K562 (cell line): ENCODE measurements at regions not wholly inside any gene's neighbourhood (a gene's known extent, or its start where the extent isn't known, plus 50 kb on each side); places are given as distances from the start of the nearest gene placed in this dataset.

ENCODE experiments used
- ATAC-seq: fragments of 200-7000 bp; cut with Tn5 transposase; 3 replicates; pipeline ENCODE4 v1.9.1; 2020; ENCODE audit warnings: moderate library complexity
- BruUV-seq: library from RNA; stranded (reverse); fragments of 400-500 nt; replicated peaks from 2 replicates; lab custom pipeline; 2021; lab: Mats Ljungman, UMichigan
- CTCF ChIA-PET: fragments of 300-600 bp; formaldehyde crosslinking; extraction: SDS; loops from one replicate; lab custom pipeline; 2021; ENCODE audit warnings: low intra/inter-chr PET ratio; lab: Yijun Ruan, JAX
- POLR2A ChIA-PET: fragments of 300-600, 350-650 bp; sonication (Branson Sonifier 250); formaldehyde crosslinking; extraction: SDS; loops from one replicate; lab custom pipeline; 2021; ENCODE audit warnings: antibody characterized with exemption, inconsistent platforms; lab: Yijun Ruan, JAX
- DNase-seq, 4 experiments: peaks; one replicate each; pipeline versions ENCODE4 v3.0.0 to v3.0.0-alpha.2; 2011 to 2018; ENCODE audit warnings: low spot score in 3 of 4, mixed read lengths in 3 of 4; ENCODE audit errors: extremely low read depth in 1 of 4
- FAIRE-seq: peaks from 2 replicates; lab custom pipeline; 2011; peaks lifted over from hg19 to GRCh38; lab: Jason Lieb, UNC
- H2AFZ ChIP-seq: 2 replicates; pipeline ENCODE4 v1.6.0; 2011; ENCODE audit warnings: low read depth, low read length, control low read depth, inconsistent platforms
- H3K27ac ChIP-seq: fragments of 200-600 bp; 3 replicates; pipeline ENCODE4 v1.8.0; 2011; ENCODE audit warnings: low read depth, mild to moderate bottlenecking, control low read depth, inconsistent platforms, low read length, moderate library complexity, mixed read lengths; ENCODE audit errors: extremely low read depth
- H3K27me3 ChIP-seq, 2 experiments: fragments of 300-600 bp in 1 of 2; 2 replicates in 1 of 2; 3 replicates in 1 of 2; pipeline versions ENCODE4 v1.6.0 to v1.8.0; 2011; ENCODE audit warnings: inconsistent platforms in 2 of 2, low read length in 2 of 2, mild to moderate bottlenecking in 1 of 2, mixed read lengths in 1 of 2, moderate library complexity in 1 of 2; ENCODE audit not compliant: control insufficient read depth in 2 of 2, insufficient read depth in 2 of 2
- H3K36me3 ChIP-seq: fragments of 300-600 bp; 3 replicates; pipeline ENCODE4 v1.8.0; 2011; ENCODE audit warnings: mild to moderate bottlenecking, low read length, inconsistent platforms; ENCODE audit not compliant: control insufficient read depth, insufficient read depth
- H3K4me1 ChIP-seq, 2 experiments: fragments of 200-600 bp in 1 of 2; replicated peaks in 1 of 2; 2 replicates in 1 of 2; 3 replicates in 1 of 2; pipeline versions ENCODE4 v1.5.1 to v1.8.0; 2011; ENCODE audit warnings: inconsistent platforms in 2 of 2, low read length in 2 of 2, mild to moderate bottlenecking in 1 of 2, mixed read lengths in 1 of 2, moderate library complexity in 1 of 2; ENCODE audit not compliant: control insufficient read depth in 2 of 2, insufficient read depth in 2 of 2
- H3K4me2 ChIP-seq: 2 replicates; pipeline ENCODE4 v1.6.1; 2011; ENCODE audit warnings: low read length, control low read depth, inconsistent platforms, mixed read lengths; ENCODE audit not compliant: insufficient read depth
- H3K4me3 ChIP-seq: fragments of 200-600 bp; sonication (generic), shearing (Covaris generic); 2 replicates; pipeline ENCODE4 v1.5.1; 2016; ENCODE audit warnings: control low read depth, inconsistent platforms
- H3K79me2 ChIP-seq: fragments of 200-600 bp; 3 replicates; pipeline ENCODE4 v1.8.0; 2011; ENCODE audit warnings: low read length, inconsistent platforms; ENCODE audit not compliant: control insufficient read depth, insufficient read depth
- H3K9ac ChIP-seq, 2 experiments: 2 replicates each; pipeline versions ENCODE4 v1.6.0 to v1.6.1; 2011; ENCODE audit warnings: low read depth in 2 of 2, low read length in 2 of 2, control low read depth in 1 of 2, inconsistent platforms in 1 of 2, mild to moderate bottlenecking in 1 of 2, mixed read lengths in 1 of 2; ENCODE audit not compliant: insufficient read depth in 1 of 2
- H3K9me1 ChIP-seq: one replicate; pipeline ENCODE4 v1.6.0; 2011; ENCODE audit warnings: inconsistent platforms, mild to moderate bottlenecking, low read length, moderate library complexity; ENCODE audit not compliant: control insufficient read depth, insufficient read depth
- H3K9me3 ChIP-seq: replicated peaks from 2 replicates; pipeline ENCODE4 v1.5.1; 2011; ENCODE audit warnings: low read depth, low read length, inconsistent platforms; ENCODE audit not compliant: control insufficient read depth, insufficient read depth
- H4K20me1 ChIP-seq: replicated peaks from 2 replicates; pipeline ENCODE4 v1.6.1; 2011; ENCODE audit warnings: low read length, inconsistent platforms, mixed read lengths; ENCODE audit not compliant: control insufficient read depth, insufficient read depth
- ARID2 ChIP-seq: fragments of 450-650 bp; IDR thresholded peaks from 2 replicates; pipeline ENCODE4 v1.6.1; 2017; ENCODE audit warnings: antibody characterized with exemption, mild to moderate bottlenecking
- BRF1 ChIP-seq: IDR thresholded peaks from 3 replicates; pipeline ENCODE4 v1.6.1; 2011; ENCODE audit warnings: borderline replicate concordance, mild to moderate bottlenecking; ENCODE audit not compliant: insufficient read length; ENCODE audit errors: extremely low read depth
- CHCHD3 ChIP-seq: fragments of 250-450 bp; sonication (Bioruptor Pico); IDR thresholded peaks from 2 replicates; pipeline ENCODE4 v2.1.2; 2022; ENCODE audit warnings: mild to moderate bottlenecking
- ELF4 ChIP-seq: fragments of 450-650 bp; formaldehyde crosslinking; IDR thresholded peaks from 2 replicates; pipeline ENCODE4 v1.4.0; 2022; ENCODE audit warnings: missing genetic modification characterization
- FOXA1 ChIP-seq: fragments of 450-650 bp; IDR thresholded peaks from 2 replicates; pipeline ENCODE4 v1.6.1; 2016; ENCODE audit warnings: mild to moderate bottlenecking, borderline replicate concordance
- KAT2B ChIP-seq: IDR thresholded peaks from one replicate; pipeline ENCODE4 v1.6.1; 2012; ENCODE audit warnings: low read depth, mild to moderate bottlenecking, control low read depth, inconsistent platforms, low read length, moderate library complexity
- KDM2B ChIP-seq: fragments of 250-450 bp; sonication (Bioruptor Pico); IDR thresholded peaks from 2 replicates; pipeline ENCODE4 v1.8.0; 2021; ENCODE audit warnings: mild to moderate bottlenecking, moderate library complexity
- KLF16 ChIP-seq: IDR thresholded peaks from 2 replicates; pipeline ENCODE4 v1.6.1; 2016; ENCODE audit warnings: antibody characterized with exemption
- PHF20 ChIP-seq: fragments of 450-650 bp; IDR thresholded peaks from 2 replicates; pipeline ENCODE4 v1.6.1; 2018; ENCODE audit not compliant: partially characterized antibody
- SMAD3 ChIP-seq: fragments of 450-650 bp; formaldehyde crosslinking; conservative IDR thresholded peaks from 2 replicates; pipeline ENCODE4 v1.4.0; 2020; ENCODE audit warnings: mild to moderate bottlenecking
- ZNF324 ChIP-seq: fragments of 250-450 bp; sonication (Bioruptor Pico); IDR thresholded peaks from 2 replicates; pipeline ENCODE4 v1.4.0; 2020; ENCODE audit warnings: mild to moderate bottlenecking
- ZNF668 ChIP-seq: fragments of 250-450 bp; sonication (Bioruptor Pico); IDR thresholded peaks from 2 replicates; pipeline ENCODE4 v1.8.0; 2022; ENCODE audit warnings: mild to moderate bottlenecking, inconsistent platforms
- WGBS: fragments of 100-300 bp; shearing (Covaris generic); methylation state at CpG from one replicate; pipeline ENCODE4 v1.1.6; 2016; ENCODE audit warnings: low coverage, mixed read lengths; ENCODE audit not compliant: insufficient coverage; ENCODE audit errors: missing lambda C conversion rate; 5-methylcytosine and 5-hydroxymethylcytosine counted together
- in situ Hi-C: fragments of 300-500 bp; cut with MboI; formaldehyde crosslinking; loops from 4 replicates; pipeline ENCODE4 v1.15.0; 2018; ENCODE audit warnings: inconsistent platforms, mixed read lengths
- intact Hi-C: fragments of 100-400 bp; cut with micrococcal nuclease; formaldehyde crosslinking; loops from 2 replicates; pipeline ENCODE4 v1.14.2; 2022
- TF ChIP-seq, protein P1 (sequence below): fragments of 450-650 bp; IDR thresholded peaks from 2 replicates; pipeline ENCODE4 v1.6.1; 2016; ENCODE audit warnings: mild to moderate bottlenecking
- TF ChIP-seq, protein P2 (sequence below): sonication (generic); formaldehyde crosslinking; IDR thresholded peaks from 2 replicates; pipeline ENCODE4 v1.8.1; 2023; ENCODE audit warnings: mild to moderate bottlenecking, missing genetic modification reagents, moderate library complexity
- TF ChIP-seq, protein P3 (sequence below): fragments of 250-450 bp; sonication (Bioruptor Pico); IDR thresholded peaks from 2 replicates; pipeline ENCODE4 v1.5.0; 2022; ENCODE audit warnings: mild to moderate bottlenecking

DNA sequence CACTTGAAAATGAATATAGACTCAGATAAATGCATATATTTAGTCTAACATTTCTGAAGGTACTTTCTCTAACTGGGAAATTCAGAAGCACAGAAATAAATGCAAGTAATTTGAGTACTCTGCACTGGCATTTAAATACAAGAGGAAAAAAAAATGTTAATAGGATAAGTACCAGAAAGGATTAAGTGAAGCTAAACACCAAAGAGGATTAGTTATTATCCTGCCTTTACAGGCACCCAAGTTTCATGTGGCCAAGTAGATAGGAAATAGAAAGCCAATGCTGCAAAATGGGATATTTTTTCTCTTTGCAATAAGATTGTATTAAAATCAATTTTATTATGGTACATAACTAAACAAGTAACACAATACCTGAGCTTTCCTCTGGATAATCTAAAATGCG, 762.5 kb downstream of the PCDH7 start:
- Histone ChIP-seq H3K9me1 (no peaks in the 10 kb centered on the region), H3K27ac (no peak overlapping the region), H4K20me1 (no peaks in the 10 kb centered on the region), H3K9ac (no peak overlapping the region), H3K9me3 (no peaks in the 10 kb centered on the region; the same call in 1 of the 2 replicates)
- no peak for DNase-seq
- CTCF ChIA-PET = no interaction called here
- 0% methylated on average over 1 of the region's 1 CpG for WGBS
- no peak for TF ChIP-seq ELF4
- TF ChIP-seq, protein P1, sequence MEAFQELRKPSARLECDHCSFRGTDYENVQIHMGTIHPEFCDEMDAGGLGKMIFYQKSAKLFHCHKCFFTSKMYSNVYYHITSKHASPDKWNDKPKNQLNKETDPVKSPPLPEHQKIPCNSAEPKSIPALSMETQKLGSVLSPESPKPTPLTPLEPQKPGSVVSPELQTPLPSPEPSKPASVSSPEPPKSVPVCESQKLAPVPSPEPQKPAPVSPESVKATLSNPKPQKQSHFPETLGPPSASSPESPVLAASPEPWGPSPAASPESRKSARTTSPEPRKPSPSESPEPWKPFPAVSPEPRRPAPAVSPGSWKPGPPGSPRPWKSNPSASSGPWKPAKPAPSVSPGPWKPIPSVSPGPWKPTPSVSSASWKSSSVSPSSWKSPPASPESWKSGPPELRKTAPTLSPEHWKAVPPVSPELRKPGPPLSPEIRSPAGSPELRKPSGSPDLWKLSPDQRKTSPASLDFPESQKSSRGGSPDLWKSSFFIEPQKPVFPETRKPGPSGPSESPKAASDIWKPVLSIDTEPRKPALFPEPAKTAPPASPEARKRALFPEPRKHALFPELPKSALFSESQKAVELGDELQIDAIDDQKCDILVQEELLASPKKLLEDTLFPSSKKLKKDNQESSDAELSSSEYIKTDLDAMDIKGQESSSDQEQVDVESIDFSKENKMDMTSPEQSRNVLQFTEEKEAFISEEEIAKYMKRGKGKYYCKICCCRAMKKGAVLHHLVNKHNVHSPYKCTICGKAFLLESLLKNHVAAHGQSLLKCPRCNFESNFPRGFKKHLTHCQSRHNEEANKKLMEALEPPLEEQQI = no peak
- TF ChIP-seq BRF1 = no peak
- no peak for TF ChIP-seq ZNF324 (CRISPR knock-in tag)
- TF ChIP-seq, protein P2, sequence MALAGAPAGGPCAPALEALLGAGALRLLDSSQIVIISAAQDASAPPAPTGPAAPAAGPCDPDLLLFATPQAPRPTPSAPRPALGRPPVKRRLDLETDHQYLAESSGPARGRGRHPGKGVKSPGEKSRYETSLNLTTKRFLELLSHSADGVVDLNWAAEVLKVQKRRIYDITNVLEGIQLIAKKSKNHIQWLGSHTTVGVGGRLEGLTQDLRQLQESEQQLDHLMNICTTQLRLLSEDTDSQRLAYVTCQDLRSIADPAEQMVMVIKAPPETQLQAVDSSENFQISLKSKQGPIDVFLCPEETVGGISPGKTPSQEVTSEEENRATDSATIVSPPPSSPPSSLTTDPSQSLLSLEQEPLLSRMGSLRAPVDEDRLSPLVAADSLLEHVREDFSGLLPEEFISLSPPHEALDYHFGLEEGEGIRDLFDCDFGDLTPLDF (CRISPR knock-in tag) = no peak
- no peak for TF ChIP-seq KAT2B
- TF ChIP-seq PHF20 = no peak
- no peak for TF ChIP-seq ARID2
- TF ChIP-seq SMAD3 (CRISPR knock-in tag) = no peak
- TF ChIP-seq KLF16 = no peak
- no peak for TF ChIP-seq KDM2B (CRISPR knock-in tag)
- TF ChIP-seq, protein P3, sequence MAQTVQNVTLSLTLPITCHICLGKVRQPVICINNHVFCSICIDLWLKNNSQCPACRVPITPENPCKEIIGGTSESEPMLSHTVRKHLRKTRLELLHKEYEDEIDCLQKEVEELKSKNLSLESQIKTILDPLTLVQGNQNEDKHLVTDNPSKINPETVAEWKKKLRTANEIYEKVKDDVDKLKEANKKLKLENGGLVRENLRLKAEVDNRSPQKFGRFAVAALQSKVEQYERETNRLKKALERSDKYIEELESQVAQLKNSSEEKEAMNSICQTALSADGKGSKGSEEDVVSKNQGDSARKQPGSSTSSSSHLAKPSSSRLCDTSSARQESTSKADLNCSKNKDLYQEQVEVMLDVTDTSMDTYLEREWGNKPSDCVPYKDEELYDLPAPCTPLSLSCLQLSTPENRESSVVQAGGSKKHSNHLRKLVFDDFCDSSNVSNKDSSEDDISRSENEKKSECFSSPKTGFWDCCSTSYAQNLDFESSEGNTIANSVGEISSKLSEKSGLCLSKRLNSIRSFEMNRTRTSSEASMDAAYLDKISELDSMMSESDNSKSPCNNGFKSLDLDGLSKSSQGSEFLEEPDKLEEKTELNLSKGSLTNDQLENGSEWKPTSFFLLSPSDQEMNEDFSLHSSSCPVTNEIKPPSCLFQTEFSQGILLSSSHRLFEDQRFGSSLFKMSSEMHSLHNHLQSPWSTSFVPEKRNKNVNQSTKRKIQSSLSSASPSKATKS (CRISPR knock-in tag) = no peak
- TF ChIP-seq CHCHD3 (CRISPR knock-in tag) = no peak
- no peak for TF ChIP-seq ZNF668
- TF ChIP-seq FOXA1 = no peak
- TF ChIP-seq, all 486 proteins: peak for 0
- Histone ChIP-seq H3K79me2 (no peaks in the 10 kb centered on the region), H3K27me3 (no peaks in the 10 kb centered on the region), H3K36me3 (no peaks in the 10 kb centered on the region), H3K4me2 (no peak overlapping the region), H2AFZ (no peak overlapping the region), H3K4me3 (no peak overlapping the region), H3K4me1 (no peaks in the 10 kb centered on the region)
- no TSS peak for BruUV-seq
- FAIRE-seq (no peak), ATAC-seq (no peak)
- intact Hi-C loops (no loop called here), in situ Hi-C loops (no loop called here)
- POLR2A ChIA-PET = no interaction called here
